LNCAP (cell line): ENCODE measurements at regions not wholly inside any gene's neighbourhood (a gene's known extent, or its start where the extent isn't known, plus 50 kb on each side); places are given as distances from the start of the nearest gene placed in this dataset.

Experiments used
- TF ChIP-seq, protein P1 (sequence below): fragments of 450-650 bp; IDR thresholded peaks from 2 replicates; pipeline ENCODE4 v1.5.1; 2017; ENCODE audit warnings: mild to moderate bottlenecking

DNA sequence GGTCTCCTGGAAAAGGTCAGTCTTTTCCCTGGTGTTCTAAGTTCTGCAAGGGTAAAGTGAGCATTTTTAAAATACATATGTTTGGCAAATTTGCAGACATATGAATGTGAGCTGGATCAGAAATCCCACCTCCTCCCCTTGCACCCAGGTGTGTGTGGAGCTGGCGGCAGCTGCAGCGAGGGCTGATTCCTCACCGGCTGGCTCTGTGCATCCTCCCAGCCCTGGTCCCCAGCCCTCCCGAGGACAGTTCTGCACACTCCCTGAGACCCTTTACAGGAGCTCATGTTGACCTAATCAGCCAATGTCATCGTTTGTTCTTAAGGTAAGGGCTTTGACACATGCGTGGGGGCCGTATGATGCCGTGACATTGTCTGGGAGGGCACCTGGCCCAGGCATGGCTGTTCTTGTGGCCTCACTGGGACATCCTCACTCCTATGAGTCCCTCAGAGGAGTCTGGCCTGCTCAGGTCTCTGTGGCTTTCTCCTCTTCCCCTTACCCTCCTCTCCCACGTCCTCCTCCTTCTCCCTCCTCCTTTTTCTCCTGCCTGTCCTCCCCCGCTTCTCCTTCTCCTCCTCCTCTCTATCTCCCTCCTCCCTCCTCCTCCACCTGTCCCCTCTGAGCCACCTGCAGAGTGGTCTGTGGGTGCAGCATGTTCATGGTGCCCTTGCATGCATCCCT is 289.2 kb upstream of the SFSWAP start:
- TF ChIP-seq, protein P1, sequence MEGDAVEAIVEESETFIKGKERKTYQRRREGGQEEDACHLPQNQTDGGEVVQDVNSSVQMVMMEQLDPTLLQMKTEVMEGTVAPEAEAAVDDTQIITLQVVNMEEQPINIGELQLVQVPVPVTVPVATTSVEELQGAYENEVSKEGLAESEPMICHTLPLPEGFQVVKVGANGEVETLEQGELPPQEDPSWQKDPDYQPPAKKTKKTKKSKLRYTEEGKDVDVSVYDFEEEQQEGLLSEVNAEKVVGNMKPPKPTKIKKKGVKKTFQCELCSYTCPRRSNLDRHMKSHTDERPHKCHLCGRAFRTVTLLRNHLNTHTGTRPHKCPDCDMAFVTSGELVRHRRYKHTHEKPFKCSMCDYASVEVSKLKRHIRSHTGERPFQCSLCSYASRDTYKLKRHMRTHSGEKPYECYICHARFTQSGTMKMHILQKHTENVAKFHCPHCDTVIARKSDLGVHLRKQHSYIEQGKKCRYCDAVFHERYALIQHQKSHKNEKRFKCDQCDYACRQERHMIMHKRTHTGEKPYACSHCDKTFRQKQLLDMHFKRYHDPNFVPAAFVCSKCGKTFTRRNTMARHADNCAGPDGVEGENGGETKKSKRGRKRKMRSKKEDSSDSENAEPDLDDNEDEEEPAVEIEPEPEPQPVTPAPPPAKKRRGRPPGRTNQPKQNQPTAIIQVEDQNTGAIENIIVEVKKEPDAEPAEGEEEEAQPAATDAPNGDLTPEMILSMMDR = no peak

DNA sequence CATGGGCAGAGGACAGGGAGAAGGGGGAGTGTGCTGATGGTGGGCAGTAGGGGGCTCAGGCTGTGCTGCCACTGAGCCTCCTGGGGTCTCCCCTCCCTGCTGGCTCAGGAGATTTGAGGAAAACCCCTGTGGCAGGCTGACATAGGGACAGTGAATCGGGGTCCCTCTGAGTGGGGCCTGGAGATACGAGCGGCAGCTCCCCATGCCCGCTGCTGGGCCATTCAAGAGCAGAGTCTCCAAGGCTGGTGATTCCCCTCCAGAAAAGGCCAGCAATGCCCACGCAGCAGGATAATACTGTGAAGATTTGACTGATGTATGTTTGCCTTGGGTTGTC is 288.7 kb upstream of the SFSWAP start:
- TF ChIP-seq, protein P1 = no peak

DNA sequence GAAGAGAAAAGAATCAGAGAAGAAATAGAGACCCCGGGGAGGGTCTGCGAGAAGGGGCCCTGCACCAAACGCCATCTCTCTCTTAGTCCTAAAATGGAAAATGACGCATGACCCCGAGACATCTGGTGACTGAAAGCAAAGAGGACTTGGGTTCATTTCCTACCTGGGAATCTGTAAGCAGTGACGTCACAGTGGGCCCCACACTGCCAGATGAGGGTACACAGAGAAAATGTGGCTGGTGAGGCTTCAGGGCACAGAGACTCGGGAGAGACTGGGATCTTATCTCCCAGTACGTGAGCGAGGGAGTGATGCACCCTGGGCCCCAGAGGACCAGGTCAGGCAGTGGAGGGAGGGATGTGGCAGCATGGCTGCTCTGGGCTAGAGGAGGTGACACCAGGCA is 288.1 kb upstream of the SFSWAP start:
- TF ChIP-seq, protein P1 = no peak

DNA sequence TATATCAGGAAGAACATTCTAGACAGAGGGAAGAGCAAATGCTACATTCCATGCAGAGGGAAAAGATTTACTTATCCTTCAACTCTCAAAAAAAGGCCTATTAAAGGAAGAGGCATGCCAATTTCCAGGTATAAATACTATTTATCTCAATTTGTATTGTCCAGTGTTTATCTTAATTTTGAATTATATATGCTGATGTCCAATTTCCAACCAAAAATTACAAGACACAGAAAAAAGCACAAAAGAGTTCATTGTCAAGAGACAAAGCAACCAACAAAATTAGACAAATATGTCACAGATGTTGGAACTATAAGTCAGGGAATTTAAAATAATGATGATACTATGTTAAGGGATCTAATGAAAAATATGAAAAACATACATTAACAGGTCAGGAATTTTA is 286.6 kb upstream of the SFSWAP start:
- TF ChIP-seq, protein P1 = no peak

DNA sequence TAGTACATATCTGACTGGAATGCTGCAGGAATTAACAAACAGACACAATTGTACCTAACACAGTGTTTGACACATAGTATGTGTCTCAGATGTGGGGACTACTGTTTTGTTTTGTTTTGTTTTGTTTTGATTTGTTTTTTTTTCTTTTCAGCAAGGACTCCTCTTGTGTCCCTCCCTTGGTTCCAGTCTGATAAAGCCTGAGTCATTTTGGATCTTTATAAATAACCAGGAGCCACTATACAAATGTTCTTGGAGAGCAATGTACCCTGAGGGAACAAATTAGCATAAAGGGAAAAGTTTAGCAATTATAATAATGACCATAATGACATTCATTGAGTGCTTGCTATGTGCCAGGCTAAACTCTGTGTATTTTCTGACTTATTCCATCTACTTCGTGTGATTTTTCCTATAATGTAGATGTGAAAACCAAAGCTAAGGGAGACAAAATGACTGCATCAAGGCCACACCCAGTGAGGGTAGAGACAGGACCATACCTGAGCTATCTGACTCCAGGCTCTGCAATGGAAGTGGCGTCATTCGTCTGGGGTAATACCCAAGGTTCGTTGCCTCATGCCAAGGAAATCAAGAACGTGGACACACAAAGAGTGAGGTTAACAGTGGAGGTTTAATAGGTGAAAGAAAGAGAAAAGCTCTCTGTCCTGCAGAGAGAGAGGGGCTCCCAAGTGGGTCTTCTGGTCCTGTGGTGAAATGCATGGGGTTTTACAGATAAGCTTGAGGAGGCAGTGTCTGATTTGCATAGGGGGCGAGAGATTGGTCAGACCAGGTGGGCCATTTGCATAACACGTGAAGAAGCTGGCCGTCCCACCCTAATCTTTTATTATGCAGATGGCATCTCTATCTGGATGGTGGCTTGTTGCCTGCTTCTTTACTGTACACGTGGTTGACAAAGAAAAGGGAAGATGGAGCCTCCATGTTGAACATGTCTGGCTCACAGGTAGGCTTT is 285.5 kb upstream of the SFSWAP start:
- TF ChIP-seq, protein P1 = no peak

DNA sequence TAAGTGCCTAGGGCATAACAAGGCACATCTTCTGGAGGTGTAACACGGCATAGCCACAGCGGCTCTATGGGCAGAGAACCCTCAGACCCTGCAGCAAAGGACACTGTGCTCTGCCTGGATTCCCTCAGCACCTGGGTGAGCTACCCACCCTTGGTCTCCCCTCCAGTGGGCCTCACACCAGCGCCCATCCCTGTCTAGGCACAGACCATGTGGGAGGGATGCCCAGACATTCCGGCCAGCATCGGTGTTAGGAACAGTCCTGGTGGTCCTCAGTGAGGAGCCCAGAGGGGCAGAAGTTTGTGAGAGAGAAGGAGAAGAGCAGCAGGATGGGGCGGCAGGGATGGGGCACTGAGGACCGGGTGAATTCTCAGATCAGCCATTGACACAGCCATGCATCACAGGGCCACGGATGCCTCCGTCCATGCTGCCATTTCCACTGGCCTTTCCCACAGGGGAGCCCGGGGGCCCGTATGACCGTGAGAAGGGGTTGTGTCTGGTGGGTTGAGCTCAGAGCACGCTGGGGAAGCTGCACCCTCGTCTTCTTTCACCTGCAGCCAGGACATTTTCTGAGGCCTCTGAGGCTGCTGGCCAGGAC is 282.7 kb upstream of the SFSWAP start:
- TF ChIP-seq, protein P1 = no peak

DNA sequence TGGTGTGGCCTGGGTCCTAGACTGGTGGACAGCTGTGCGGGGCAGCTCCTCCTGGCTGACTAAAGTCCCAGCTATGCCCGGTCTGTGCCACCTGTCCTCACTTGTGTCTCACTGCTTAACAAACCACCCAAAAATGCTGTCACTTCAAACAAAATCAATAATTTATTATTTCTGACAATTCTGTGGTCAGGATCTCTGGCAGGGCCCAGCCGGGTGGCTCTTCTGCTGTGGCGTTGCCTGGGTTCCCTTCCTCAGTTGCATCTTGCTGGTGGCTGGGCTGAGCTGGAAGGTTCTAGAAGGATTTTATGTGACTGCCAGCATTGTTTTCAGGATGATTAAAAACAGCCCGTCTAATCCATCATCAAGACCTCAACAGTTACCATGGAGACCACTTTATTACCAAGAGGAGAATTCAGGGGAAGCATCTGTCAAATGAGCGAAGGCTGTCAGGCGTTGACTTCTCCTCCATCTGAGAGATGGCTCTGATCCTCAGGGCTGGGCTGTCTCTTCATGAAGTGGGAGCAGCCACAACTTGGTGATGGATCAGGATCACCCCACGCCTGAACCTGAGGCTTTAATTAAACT is 280.6 kb upstream of the SFSWAP start:
- TF ChIP-seq, protein P1 = no peak
